ENCODE measurements at regions not wholly inside any gene's neighbourhood (a gene's known extent, or its start where the extent isn't known, plus 50 kb on each side); places are given as distances from the start of the nearest gene placed in this dataset.

- no peak for TF ChIP-seq CTCF (IDR thresholded peaks at IDR 0.05)
- no peak for TF ChIP-seq POLR2A (IDR thresholded peaks at IDR 0.05)
Observed at GRCh38 chr16:49939495-49939894, 83.6 kb upstream of the ZNF423 start.
